Fibroblast of lung (primary cell): ENCODE measurements at regions not wholly inside any gene's neighbourhood (a gene's known extent, or its start where the extent isn't known, plus 50 kb on each side); places are given as distances from the start of the nearest gene placed in this dataset.

Experiments used
- EZH2 ChIP-seq: IDR thresholded peaks from 2 replicates; pipeline ENCODE4 v1.5.1; 2012; ENCODE audit warnings: low read length, control low read depth, mild to moderate bottlenecking; ENCODE audit errors: missing control alignments
- TF ChIP-seq, protein P1 (sequence below), 2 donors: IDR thresholded peaks in 1 of 2; conservative IDR thresholded peaks in 1 of 2; 1 replicate in 1 of 2; 2 replicates in 1 of 2; pipeline ENCODE4 v1.5.1; 2011 to 2012; ENCODE audit warnings: low read length in 2 of 2, control low read depth in 1 of 2, inconsistent platforms in 1 of 2, low read depth in 1 of 2, mild to moderate bottlenecking in 1 of 2

DNA sequence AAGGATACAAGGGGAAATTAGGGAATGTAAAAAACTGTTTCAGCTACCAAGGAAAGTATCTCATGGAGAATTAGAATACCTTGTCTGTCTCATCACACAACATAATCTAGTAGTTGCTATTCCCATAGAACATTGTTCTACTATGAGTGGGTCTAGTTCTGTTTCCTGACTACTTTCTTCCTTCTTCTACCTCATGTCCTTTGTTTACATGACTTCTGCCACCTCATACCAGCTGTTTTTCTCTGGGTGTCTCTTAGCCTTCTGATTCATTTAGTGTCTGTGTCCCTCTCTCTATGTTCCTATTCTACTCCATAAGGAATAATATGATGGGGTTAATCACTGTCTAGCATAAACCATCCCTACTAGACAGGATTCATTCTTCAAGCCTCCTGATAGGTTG, 887.3 kb downstream of the DIAPH3 start:
- TF ChIP-seq, protein P1, sequence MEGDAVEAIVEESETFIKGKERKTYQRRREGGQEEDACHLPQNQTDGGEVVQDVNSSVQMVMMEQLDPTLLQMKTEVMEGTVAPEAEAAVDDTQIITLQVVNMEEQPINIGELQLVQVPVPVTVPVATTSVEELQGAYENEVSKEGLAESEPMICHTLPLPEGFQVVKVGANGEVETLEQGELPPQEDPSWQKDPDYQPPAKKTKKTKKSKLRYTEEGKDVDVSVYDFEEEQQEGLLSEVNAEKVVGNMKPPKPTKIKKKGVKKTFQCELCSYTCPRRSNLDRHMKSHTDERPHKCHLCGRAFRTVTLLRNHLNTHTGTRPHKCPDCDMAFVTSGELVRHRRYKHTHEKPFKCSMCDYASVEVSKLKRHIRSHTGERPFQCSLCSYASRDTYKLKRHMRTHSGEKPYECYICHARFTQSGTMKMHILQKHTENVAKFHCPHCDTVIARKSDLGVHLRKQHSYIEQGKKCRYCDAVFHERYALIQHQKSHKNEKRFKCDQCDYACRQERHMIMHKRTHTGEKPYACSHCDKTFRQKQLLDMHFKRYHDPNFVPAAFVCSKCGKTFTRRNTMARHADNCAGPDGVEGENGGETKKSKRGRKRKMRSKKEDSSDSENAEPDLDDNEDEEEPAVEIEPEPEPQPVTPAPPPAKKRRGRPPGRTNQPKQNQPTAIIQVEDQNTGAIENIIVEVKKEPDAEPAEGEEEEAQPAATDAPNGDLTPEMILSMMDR (conservative IDR thresholded peaks at IDR 0.05 in 1 of 2, IDR thresholded peaks at IDR 0.05 in 1 of 2; ENCODE audit: low read depth in 1 of 2, low read length in 2 of 2) = no peak
- TF ChIP-seq EZH2 = no peak
